GF-D8 (cell line): ENCODE measurements at regions not wholly inside any gene's neighbourhood (a gene's known extent, or its start where the extent isn't known, plus 50 kb on each side); places are given as distances from the start of the nearest gene placed in this dataset.
A peak's percentile ranks its signal among the peaks of the same experiment; 100 is the strongest.
"Not testable (repeated sequence)": the region's sequence is repeated elsewhere in the genome, so short reads cannot be mapped to it uniquely, and the experiment has no call there.

Experiments
- DNase-seq: peaks from one replicate; lab custom pipeline; 2025; lab: John Stamatoyannopoulos, UW

DNA sequence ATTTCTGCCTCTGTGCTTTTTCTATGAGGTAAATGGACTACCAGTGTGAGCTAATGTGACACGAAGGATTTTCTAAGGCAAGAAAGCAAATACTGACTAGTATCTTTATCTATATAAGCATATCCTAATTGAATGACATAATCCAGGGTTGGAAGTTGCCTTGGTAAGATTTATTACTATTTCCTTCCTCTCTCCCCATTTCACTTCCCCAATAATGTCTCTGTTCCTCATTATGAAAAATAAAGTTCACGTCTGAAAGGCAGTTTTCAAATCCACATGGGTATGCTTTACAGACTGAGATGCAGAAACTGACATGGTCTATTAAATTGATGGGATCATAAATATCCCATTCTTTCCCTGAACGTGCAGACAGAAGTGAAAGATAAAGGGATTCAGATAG is 86.0 kb downstream of the DTWD1 start:
- peak; percentile 53 for DNase-seq

DNA sequence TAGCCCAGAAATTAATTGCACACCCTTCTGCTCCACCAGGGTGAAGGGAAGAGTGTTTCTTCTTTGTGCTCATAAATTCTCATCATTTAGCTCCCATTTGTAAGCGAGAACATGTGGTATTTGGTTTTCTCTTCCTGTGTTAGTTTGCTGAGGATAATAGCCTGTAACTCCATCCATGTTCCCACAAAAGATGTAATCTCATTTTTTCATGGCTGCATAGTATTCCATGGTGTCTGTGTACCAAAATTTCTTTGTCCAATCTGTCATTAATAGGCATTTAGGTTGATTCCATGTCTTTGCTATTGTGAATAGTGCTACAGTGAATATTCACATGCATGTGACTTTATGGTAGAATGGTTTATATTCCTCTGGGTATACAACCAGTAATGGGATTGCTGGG is 86.8 kb downstream of the DTWD1 start:
- no peak for DNase-seq

DNA sequence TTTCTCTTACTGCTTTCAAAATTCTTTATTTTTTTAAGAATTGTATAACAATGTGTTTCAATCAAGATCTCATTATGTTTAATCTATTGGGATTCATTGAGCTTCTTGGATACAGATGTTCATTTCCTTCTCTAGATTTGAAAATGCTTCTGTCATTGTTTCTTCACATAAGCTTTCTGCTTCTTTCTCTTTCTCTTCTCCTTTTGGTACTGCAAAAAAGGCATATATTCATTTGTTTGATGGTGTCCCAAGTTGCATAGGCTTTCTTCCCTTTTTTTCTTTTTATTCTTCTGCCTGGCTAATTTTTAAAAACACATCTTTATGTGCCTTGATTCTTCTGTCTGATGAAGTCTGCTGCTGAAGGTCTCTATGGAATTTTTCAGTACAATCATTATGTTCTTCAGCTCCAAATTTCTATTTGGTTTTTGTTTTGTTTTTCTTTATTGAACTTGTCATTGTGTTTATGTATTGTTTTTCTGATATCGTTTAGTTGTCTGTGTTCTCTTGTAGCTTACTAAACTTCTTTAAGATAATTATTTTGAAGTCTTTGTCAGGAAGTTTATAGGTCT is 88.9 kb downstream of the DTWD1 start:
- DNase-seq, result no peak

DNA sequence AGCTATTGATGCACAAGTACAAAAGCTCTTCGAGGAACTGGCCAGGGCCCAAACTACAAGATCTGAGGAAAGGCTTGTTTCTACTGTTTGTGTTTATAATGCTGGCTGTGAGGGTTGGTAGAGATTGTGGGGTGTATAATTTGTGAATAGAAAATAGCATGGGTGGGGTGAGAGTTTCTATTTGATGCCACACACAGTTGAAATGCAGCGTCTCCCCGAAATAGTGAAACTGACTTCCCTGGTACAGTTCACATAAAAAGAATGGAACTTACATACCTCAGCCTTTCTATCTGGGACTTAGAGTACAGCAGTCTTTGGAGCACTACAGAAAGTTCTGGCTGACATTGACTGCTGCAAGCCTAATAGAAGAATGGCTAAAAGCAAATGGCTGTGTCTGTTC is 91.3 kb downstream of the DTWD1 start:
- no peak for DNase-seq

DNA sequence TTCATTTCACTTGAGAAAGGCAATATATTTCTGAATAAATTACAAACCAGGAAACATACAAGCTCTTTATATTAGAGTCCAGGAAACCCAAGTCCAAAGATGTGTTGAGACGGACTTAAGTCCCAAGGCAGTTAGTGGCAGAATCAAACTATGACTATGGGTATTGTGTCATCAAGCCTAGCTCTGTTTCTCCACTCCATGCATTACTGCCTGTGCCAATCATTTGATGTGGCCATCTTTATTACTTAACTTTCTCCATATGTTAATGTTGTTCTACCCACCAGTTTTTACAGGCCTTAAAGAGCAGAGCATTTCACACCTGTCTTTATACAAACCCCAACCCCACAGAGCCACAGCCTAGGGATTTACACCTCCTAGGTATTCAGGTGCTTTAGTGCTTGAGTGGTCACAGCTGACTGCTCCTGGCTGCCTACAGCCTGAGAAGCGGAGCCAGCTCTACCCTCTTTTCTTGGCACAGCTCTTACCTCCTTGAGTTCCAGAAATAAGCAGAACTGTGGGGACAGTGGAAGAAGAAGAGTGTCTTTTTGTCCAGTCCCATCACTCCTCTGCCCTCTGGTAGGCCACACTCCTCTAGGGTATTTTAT is 92.1 kb downstream of the DTWD1 start:
- DNase-seq, result peak; percentile 34

DNA sequence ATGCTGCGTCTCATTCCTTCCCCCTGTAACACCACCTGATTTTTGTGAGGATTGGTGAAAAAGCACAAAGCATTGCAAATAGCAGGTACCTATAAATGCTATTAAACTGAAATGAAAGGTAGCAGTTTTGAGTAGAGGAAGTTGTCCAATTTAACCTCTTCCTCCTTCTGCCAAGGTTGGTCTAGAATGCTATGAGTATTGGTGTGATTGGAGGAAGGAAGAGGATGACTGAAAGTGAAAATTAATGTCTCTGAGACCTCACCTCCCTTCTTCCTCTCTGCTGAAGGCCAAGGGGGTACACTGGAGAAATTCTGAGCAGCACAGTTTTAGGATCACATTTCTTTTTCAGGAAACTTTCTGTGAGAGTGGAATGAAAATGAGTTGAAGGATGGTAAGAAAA is 94.4 kb downstream of the DTWD1 start:
- DNase-seq, result peak; percentile 0

DNA sequence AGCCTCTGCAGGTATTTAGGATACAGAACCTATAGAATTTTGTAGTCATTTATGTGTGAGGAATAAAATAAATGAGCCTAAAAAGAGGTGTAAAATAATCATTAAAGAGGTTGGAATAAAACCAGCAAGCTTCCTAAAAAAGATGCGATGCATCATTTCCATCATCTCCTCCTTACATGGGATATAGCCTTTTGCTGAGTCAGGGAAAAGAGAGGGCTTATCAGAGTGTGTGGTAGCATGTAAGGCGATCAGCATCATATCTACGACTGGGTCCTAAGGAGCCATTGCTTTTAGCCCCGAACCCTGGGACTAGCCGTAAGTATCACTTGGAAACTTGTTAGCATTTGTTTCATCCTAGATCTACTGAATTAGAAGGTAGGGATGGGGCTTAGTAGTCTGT is 94.9 kb downstream of the DTWD1 start:
- no peak for DNase-seq

DNA sequence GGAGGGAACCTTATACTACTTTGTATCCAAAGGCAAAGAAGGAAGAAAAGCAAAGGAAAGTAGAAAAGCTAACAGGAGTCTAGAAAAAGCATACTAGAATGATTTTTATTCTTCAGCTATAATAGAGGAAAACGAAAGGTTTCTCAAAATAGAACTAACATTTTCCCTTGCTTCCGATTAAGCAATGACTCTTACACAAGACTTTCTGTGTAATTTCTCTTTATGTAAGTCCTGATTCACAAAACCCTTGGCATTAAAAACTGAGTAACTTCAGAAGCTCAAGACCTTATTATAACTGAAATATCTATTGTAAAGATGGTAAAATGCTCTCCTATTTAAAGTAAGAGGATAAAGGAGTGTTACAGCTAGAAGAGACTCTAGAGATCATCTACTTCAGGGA is 97.4 kb downstream of the DTWD1 start:
- DNase-seq, result peak; percentile 37

DNA sequence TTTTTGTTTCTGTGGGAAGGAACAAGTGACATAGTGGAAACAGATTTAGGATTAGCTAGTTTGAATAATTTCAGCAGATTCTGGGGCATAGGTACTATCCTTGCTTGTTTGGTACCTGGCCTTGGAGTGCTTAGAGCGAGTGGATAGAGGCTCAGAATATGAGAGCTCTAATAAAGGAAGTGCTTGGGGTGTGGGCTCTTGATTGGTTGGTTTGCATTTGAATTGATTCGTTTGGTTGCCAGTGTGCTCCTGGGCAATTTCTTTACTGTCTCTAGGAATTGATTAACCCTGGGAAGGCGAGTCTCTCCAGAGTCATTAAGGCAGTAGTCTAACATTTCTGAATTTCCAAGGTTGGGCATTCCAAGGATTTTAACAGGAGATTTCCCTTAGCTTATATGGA is 98.0 kb downstream of the DTWD1 start:
- DNase-seq, result no peak

DNA sequence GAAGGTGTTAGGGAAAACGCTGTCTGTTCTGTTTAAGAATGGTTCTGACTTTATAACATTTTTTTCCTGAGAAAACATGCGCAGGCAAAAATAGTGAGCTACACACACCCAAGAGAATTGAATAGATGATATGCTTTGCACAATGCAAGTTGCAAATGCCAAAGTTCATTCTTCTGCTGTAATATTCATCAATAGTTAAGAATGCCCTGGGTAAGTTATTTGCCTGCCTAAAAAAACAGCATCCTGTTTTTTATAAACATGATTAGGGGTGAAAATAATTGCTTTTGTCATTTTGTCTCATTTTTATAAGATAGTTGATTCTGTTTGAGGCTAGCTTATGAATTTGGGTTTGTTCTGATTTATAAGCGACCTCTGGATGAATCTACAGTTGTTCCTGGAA is 99.4 kb downstream of the DTWD1 start:
- DNase-seq, result no peak

DNA sequence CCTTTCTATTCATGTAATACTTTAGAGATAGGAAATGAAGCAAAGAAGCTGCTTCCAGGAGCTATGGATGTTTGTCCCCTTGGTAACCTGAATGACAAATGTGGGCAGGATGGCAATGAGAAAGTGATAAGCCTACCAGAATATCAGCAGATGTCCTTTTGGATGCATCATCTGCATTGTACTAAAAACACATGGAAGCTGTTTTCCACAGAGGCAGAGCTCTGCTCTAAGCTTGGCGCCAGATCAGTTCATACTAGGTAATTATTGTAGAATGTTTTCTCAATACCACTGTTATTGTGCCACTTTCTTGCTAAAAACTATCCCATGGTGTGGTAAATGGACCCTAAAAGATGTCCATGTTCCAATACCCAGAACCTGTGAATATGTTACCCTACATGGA is 100.2 kb downstream of the DTWD1 start:
- DNase-seq, result no peak

DNA sequence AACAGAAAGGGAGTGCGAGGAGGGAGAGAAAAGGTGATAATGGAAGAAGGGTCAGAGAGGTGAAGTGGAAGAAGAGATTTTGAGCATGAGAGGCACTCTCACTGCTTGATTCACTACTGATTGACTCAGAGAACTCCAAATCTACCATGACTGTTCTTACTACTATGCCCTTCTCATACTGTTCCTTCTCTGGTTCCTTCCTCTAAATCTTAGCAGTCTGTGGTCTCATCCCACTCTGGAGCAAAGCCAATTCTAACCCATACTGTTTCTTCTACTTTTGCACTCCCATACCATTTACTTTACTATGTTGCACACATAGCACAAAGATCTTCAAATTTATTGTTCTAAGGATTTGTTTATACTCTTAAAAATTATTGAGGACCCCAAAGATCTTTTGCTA is 100.8 kb downstream of the DTWD1 start:
- no peak for DNase-seq

DNA sequence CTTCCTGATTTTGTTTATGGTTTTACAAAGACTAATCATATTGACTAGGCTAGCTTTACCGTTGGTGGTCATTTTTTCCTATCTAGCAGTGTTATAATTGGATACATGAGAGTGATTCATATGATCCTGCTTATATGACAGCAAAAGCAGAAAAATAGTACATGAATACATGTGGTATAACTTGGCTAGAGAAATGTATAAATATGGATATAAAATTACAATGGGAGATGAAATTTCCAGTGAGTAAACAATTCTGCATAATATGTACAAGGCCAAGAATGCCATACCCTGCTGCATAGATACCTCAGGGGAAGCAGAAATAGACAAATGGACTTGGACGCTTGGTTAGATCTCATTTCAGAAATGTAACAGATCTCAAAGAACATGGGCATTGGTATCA is 103.1 kb downstream of the DTWD1 start:
- DNase-seq, result no peak

DNA sequence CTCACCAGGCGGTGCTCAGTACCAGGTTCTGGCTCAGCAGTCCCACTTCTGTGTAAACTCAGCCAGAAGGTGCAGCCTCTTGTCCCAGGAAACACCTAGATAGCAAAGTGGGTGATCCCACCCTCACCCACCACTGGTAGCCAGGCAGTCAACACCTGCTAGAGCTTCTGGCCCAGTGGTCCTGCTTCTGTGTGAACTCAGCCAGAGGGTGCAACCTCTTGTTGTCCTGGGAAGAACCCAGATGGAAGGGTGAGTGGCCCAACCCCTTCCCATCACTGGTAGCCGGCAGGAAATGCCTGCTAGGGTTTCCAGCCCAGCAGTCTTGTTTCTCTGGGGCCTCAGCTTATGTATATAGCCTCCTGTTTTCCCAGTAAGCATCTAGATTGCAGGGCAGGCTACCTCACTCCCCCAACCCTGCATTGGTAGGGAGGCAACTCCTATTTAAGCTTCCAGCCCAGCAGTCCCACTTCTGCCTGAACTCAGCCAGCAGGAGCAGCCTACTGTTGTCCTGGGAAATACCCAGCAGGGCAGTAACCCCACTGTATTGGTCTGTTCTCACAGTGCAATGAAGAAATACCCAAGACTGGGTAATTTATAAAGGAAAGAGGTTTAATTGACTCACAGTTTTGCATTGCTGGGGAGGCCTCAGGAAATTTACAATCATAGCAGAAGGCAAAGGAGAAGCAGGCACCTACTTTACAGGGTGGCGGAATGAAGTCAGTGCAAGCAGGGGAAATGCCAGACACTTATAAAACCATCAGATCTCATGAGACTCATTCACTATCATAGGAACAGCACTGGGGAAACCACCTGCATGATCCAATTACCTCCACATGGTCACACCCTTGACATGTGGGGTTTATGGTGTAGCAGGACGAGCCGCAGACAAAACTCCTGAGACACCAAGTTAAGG is 110.6 kb downstream of the DTWD1 start:
- DNase-seq, result no peak

DNA sequence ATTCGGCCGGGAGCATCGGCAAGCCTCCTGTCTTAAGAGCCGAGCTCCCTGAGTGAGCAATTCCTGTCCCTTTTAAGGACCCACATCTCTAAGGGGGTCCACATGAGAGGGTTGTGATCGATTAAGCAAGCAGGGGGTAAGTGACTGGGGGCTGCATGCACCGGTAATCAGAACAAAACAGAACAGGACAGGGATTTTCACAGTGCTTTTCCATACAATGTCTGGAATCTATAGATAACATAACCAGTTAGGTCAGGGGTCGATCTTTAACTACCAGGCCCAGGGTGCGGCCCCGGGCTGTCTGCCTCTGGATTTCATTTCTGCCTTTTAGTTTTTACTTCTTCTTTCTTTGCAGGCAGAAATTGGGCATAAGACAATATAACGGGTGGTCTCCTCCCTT is 111.3 kb downstream of the DTWD1 start:
- not testable (repeated sequence) for DNase-seq

DNA sequence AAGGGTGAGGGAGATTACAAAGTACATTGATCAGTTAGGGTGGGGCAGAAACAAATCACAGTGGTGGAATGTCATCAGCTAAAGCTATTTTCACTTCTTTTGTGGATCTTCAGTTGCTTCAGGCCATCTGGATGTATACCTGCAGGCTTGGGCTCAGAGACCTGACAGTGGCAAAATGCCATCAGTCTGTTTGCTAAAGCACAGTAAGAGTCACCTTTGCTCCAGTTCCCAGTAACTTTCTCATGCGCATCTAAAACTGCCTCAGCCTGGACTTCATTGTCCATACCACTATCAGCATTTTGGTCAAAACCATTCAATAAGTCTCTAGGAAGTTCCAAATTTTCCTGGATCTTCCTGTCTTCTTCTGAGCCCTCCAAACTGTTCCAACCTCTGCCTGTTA is 113.2 kb downstream of the DTWD1 start:
- DNase-seq, result not testable (repeated sequence)

DNA sequence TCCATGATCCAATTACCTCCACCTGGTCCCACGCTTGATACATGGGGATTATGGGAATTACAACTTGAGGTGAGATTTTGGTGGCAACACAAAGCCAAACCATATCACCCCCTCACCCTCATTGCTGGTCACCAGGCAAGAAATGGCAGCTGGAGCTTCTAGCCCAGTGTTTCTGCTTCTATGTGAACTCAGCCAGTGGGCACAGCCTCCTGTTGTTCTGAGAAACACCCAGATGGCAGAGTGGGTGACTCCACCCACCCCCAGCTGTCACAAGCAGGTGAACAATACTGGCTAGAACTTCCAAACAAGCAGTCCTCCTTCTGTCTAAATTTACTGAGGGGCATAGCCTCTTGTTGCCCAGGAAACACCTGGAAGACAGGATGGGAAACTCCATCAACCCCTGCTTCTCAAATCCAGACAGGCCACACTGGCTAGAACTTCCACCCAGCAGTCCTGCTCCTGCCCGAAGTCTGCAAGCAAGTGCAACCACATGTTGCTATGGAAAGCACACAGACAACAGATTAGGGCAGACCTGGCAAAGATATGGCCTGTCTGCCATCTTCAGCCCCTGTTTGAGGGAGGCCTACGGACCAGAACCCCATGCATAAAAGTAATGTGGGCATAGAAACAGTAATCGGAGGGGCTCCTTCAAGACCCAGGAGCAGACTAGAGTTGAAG is 114.1 kb downstream of the DTWD1 start:
- DNase-seq, result no peak

DNA sequence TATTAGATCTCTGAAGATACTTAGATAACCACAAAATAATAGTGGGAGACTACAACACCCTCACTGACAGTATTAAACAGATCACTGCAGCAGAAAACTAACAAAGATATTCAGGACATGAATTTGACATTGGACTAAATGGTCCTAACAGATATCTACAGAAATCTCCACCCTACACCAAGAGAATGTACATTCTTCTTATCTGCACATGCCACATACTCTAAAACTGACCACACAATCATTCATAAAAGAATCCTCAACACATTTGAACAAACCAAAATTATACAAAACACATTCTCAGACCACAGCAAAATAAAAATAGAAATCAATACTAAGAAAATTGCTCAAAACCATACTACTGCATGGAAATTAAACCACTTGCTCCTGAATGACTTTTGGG is 116.3 kb downstream of the DTWD1 start:
- DNase-seq, result no peak

DNA sequence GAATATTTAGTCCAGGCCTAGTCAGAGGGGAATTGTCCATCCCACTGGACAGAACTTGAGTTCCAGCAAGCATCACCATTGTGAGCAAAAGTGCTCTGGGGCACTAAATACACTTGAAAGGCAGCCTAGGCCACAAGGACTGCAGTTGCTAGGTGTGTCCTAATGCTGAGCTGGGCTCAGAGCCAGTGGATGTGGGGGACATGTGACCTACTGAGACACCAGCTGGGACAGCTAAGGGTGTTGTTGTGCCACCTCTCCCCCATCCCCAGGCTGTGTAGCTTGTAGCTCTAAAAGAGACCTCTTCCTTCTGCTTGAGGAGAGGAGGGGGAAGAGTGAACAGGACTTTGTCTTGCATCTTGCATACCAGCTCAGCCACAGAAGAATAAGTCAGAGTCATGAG is 120.9 kb downstream of the DTWD1 start:
- DNase-seq, result no peak

DNA sequence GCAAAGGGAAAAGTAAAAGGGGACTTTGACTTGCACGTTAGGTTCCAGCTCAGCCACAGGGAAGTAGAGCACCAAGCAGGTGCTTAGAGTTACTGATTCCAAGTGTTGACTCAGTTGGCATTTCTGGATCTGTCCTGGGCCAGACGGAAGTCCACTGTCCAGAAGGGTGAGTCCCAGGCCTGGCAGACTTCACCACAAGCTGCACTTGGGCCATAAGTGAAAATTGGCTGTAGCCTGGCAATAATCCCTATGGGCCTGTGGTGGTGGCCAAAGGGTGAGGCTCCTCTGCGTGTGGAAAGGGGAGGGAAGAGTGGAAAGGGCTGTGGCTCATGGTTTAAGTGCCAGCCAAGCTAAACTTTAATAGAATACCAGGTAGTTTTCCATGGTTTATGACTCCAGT is 121.5 kb downstream of the DTWD1 start:
- no peak for DNase-seq

DNA sequence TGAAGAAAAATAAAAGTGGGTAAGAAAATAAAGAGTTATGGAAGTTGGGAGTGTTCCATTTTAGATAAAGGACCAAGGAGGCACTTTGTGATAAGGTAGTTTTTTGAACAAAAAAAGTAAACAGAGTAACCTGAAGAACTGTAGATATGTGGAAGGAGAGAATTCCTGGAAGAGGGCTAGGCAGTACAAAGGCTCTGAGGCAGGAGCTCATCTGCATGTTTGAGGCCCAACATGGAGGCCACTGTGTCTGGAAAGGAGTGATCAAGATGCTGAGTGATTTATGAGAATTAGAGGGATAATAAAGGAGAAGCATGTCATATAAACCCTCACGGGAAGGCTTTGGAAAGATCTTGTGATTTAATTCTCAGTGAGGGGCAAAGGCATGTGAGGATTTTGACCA is 126.5 kb downstream of the DTWD1 start:
- DNase-seq, result no peak

DNA sequence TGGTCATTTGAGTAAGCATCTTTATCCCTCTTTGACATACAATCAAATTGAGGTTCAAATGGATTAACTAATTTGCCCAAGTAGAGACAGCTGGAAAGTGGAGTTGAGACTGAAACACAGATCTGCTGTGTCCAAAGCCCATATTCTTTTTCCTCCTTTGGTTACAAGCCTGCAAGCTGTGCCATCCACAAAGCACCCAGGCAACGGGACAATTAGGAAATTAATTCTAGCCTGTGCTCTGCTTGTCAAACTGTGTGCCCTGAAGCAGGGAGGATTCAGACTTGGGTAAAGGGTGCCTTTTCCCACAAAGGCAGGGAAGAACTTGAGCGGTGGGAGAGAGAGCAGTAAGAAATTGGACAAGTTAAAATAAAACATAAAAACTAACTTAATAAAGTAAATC is 127.9 kb downstream of the DTWD1 start:
- DNase-seq, result no peak

DNA sequence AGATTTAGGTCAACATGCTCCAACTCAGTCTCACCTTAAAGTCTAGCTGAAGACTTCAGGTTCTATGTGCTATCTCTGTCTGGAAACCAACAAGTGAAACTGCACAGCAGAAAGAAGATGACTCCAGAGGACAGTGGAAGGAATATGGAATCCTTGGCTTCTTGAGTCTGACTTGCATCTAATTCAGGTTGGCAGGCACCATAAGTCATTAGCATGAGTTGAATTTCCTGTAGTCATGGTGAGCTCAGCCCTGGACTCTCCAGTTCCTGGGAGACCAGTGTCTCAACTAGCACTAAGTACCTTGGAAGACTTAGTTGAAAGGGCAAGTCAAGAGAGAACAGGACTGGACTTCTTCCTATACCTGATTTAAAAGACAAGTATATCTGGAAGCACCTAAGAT is 129.7 kb downstream of the DTWD1 start:
- DNase-seq, result no peak
